Mesenchymal stem cell (in vitro differentiated cells and primary cell): ENCODE measurements at regions not wholly inside any gene's neighbourhood (a gene's known extent, or its start where the extent isn't known, plus 50 kb on each side); places are given as distances from the start of the nearest gene placed in this dataset.

Experiments used
- DNase-seq: peaks from one replicate; pipeline ENCODE4 v3.0.0-alpha.2; 2013
- H2AFZ ChIP-seq: one replicate; pipeline ENCODE4 v1.6.1; 2013; ENCODE audit warnings: low read depth, mild to moderate bottlenecking, control low read depth, inconsistent platforms, low read length, moderate library complexity
- H2AK5ac ChIP-seq: 2 replicates; pipeline ENCODE4 v1.6.1; 2013; ENCODE audit warnings: low read length, moderate library complexity, mild to moderate bottlenecking, inconsistent platforms; ENCODE audit not compliant: severe bottlenecking
- H2BK120ac ChIP-seq: one replicate; pipeline ENCODE4 v1.6.1; 2013; ENCODE audit warnings: low read depth, mild to moderate bottlenecking, inconsistent platforms, low read length, moderate library complexity
- H2BK12ac ChIP-seq, 2 experiments: one replicate each; pipeline ENCODE4 v1.6.1; 2013; ENCODE audit warnings: inconsistent platforms in 2 of 2, low read length in 2 of 2, mild to moderate bottlenecking in 2 of 2, moderate library complexity in 2 of 2, control low read depth in 1 of 2
- H2BK15ac ChIP-seq: one replicate; pipeline ENCODE4 v1.6.1; 2013; ENCODE audit warnings: mild to moderate bottlenecking, low read depth, inconsistent platforms; ENCODE audit not compliant: poor library complexity, severe bottlenecking
- H2BK5ac ChIP-seq: 2 replicates; pipeline ENCODE4 v1.6.1; 2013; ENCODE audit warnings: low read depth, mild to moderate bottlenecking, low read length, control low read depth, inconsistent platforms; ENCODE audit not compliant: poor library complexity, severe bottlenecking
- H3K14ac ChIP-seq, 2 experiments: one replicate each; pipeline ENCODE4 v1.6.1; 2013; ENCODE audit warnings: inconsistent platforms in 2 of 2, low read length in 2 of 2, control low read depth in 1 of 2, mild to moderate bottlenecking in 1 of 2, moderate library complexity in 1 of 2
- H3K18ac ChIP-seq, 2 experiments: one replicate each; pipeline ENCODE4 v1.6.1; 2013; ENCODE audit warnings: inconsistent platforms in 2 of 2, low read length in 2 of 2, control low read depth in 1 of 2, low read depth in 1 of 2, mild to moderate bottlenecking in 1 of 2
- H3K23ac ChIP-seq, 2 experiments: one replicate each; pipeline ENCODE4 v1.6.1; 2013; ENCODE audit warnings: inconsistent platforms in 2 of 2, low read length in 2 of 2, mild to moderate bottlenecking in 2 of 2, moderate library complexity in 2 of 2, control low read depth in 1 of 2
- H3K27ac ChIP-seq: 2 replicates; pipeline ENCODE4 v1.5.1; 2013; ENCODE audit warnings: mild to moderate bottlenecking, moderate library complexity, low read length, control low read depth, inconsistent platforms; ENCODE audit not compliant: poor library complexity, severe bottlenecking
- H3K27me3 ChIP-seq, 2 experiments: 2 replicates each; pipeline versions ENCODE4 v1.6.1 to v1.7.0; 2013; ENCODE audit warnings: low read length in 2 of 2, mild to moderate bottlenecking in 2 of 2, moderate library complexity in 2 of 2, control low read depth in 1 of 2, inconsistent platforms in 1 of 2; ENCODE audit not compliant: control insufficient read depth in 1 of 2, insufficient read depth in 1 of 2
- H3K36me3 ChIP-seq, 2 experiments: 2 replicates each; pipeline versions ENCODE4 v1.6.1 to v1.7.0; 2013; ENCODE audit warnings: low read length in 2 of 2, control low read depth in 1 of 2, inconsistent platforms in 1 of 2, low read depth in 1 of 2, mild to moderate bottlenecking in 1 of 2; ENCODE audit not compliant: insufficient read depth in 2 of 2, control insufficient read depth in 1 of 2
- H3K4ac ChIP-seq, 2 experiments: one replicate each; pipeline ENCODE4 v1.6.1; 2013; ENCODE audit warnings: inconsistent platforms in 2 of 2, low read length in 2 of 2, mild to moderate bottlenecking in 2 of 2, moderate library complexity in 2 of 2, control low read depth in 1 of 2, low read depth in 1 of 2
- H3K4me1 ChIP-seq: 2 replicates; pipeline ENCODE4 v1.6.1; 2013; ENCODE audit warnings: low read depth, low read length, control low read depth; ENCODE audit not compliant: control insufficient read depth, insufficient read depth
- H3K4me2 ChIP-seq: 2 replicates; pipeline ENCODE4 v1.6.1; 2013; ENCODE audit warnings: low read length, mild to moderate bottlenecking, inconsistent platforms; ENCODE audit not compliant: poor library complexity, severe bottlenecking
- H3K4me3 ChIP-seq, 2 experiments: 2 replicates each; pipeline versions ENCODE4 v1.5.1 to v1.7.0; 2013; ENCODE audit warnings: low read length in 2 of 2, mild to moderate bottlenecking in 2 of 2, control low read depth in 1 of 2, low read depth in 1 of 2; ENCODE audit not compliant: insufficient read depth in 1 of 2
- H3K79me1 ChIP-seq: replicated peaks from 2 replicates; pipeline ENCODE4 v1.6.1; 2013; ENCODE audit warnings: mild to moderate bottlenecking, control low read depth, low read length, inconsistent platforms; ENCODE audit not compliant: poor library complexity, severe bottlenecking
- H3K9ac ChIP-seq: 2 replicates; pipeline ENCODE4 v1.7.0; 2013; ENCODE audit warnings: mild to moderate bottlenecking, low read length, moderate library complexity
- H3K9me3 ChIP-seq: 2 replicates; pipeline ENCODE4 v1.7.0; 2013; ENCODE audit warnings: mild to moderate bottlenecking, low read length; ENCODE audit not compliant: control insufficient read depth
- H4K8ac ChIP-seq: one replicate; pipeline ENCODE4 v1.6.1; 2013; ENCODE audit warnings: inconsistent platforms, mild to moderate bottlenecking, low read length, moderate library complexity
- H4K91ac ChIP-seq: one replicate; pipeline ENCODE4 v1.6.1; 2013; ENCODE audit warnings: mild to moderate bottlenecking, low read length, inconsistent platforms
- WGBS: methylation state at CpG from one replicate; pipeline ENCODE4 v1.1.7; 2013; ENCODE audit warnings: mixed read lengths; 5-methylcytosine and 5-hydroxymethylcytosine counted together

DNA sequence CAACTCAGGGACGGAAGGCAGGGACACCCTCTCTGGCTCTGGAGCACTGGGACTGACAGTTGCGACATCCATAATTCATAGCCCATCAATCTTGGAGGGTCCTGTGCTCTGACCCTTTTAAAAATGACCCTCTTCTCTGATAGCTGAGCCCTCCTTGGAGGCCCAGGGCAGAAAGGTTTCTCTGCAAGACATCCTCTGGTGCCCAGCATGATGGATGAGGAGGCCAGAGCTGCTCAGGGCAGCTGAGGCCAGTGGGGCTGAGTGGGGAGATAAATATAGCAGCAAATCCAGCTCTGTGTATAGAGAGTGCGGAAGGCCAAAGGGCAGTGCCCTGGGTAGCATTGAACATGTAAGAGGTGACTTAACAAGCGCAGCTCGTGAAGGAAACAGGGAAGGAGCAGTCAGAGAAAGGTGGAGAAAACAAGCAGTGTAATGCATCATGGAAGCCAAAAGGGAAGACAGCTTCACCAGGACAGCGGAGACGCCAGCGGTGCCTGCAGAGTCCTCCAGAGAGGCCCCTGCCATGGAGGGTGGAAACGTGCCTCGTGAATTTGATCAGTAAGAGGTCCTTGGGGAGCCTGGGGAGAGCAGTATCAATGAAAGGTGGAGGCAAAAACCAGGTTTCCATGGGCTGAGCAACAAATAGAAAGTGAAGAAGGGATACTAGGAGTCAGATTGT lies 50.4 kb upstream of the FMOD start:
- H2BK15ac ChIP-seq: no peak overlapping the region
- H3K18ac ChIP-seq: peak overlapping the region in 1 of 2 experiments; percentile 18
- peak overlapping the region; percentile 60 to 91 for H3K4ac ChIP-seq
- no peak overlapping the region for H2AFZ ChIP-seq
- WGBS: 52% methylated on average over 10 of the region's 10 CpGs
- no peak overlapping the region for H3K4me2 ChIP-seq
- H4K91ac ChIP-seq: peak overlapping the region; percentile 14
- peaks cover 0 to 27% of the 10 kb centered on the region in 2 experiments for H3K27me3 ChIP-seq
- peak overlapping the region in 1 of 2 experiments; percentile 65 for H2BK12ac ChIP-seq
- no peak overlapping the region for H3K23ac ChIP-seq
- no peak overlapping the region for H3K27ac ChIP-seq
- no peaks in the 10 kb centered on the region for H3K9me3 ChIP-seq
- peak overlapping the region; percentile 52 for H4K8ac ChIP-seq
- H3K9ac ChIP-seq: peak overlapping the region; percentile 75
- no peak overlapping the region for H3K4me3 ChIP-seq
- DNase-seq: peak; percentile 24
- no peak overlapping the region for H2BK120ac ChIP-seq
- H3K36me3 ChIP-seq: no peaks in the 10 kb centered on the region
- H2AK5ac ChIP-seq: no peak overlapping the region
- no peak overlapping the region for H2BK5ac ChIP-seq
- H3K14ac ChIP-seq: no peak overlapping the region
- no peaks in the 10 kb centered on the region for H3K4me1 ChIP-seq
- H3K79me1 ChIP-seq: no peaks in the 10 kb centered on the region

DNA sequence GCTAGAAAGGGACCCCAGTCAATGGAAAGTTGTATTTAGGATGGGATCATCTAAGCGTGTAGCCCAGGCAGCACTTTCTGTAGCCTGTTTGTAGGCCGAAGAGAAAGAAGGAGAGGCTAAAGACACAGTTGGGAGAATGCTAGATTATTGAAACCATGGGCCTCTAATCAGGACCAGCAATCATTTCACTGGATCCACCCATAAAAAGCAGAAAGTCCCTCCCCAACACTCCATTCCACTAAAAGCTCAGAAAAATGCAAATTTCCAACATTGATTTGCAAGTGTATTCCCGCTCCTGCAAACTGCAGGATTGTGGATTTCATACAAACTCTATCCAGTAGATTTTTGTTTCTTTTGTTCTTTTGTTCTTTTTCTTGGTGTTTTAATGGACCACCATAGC lies 51.2 kb upstream of the FMOD start:
- Histone ChIP-seq H3K79me1 (no peaks in the 10 kb centered on the region), H2AFZ (no peak overlapping the region), H3K23ac (no peak overlapping the region), H4K8ac (peak overlapping the region; percentile 59), H2BK120ac (no peak overlapping the region), H3K4ac (peak overlapping the region in 1 of 2 experiments; percentile 29), H3K18ac (peak overlapping the region; percentile 1 to 6), H3K9ac (peak overlapping the region; percentile 75), H3K4me1 (no peaks in the 10 kb centered on the region), H2AK5ac (no peak overlapping the region), H3K36me3 (no peaks in the 10 kb centered on the region), H4K91ac (no peak overlapping the region), H3K4me2 (no peak overlapping the region), H3K27me3 (peaks cover 0 to 30% of the 10 kb centered on the region in 2 experiments), H2BK15ac (no peak overlapping the region), H2BK5ac (no peak overlapping the region), H3K14ac (peak overlapping the region in 1 of 2 experiments; percentile 56), H3K9me3 (no peaks in the 10 kb centered on the region), H3K27ac (no peak overlapping the region), H3K4me3 (no peak overlapping the region), H2BK12ac (peak overlapping the region in 1 of 2 experiments; percentile 92)
- no peak for DNase-seq
- 95% methylated on average over 3 of the region's 3 CpGs for WGBS

- peak overlapping the region; percentile 6 for H4K91ac ChIP-seq
- H3K14ac ChIP-seq: peak overlapping the region in 1 of 2 experiments; percentile 75
- H3K79me1 ChIP-seq: no peaks in the 10 kb centered on the region
- no peak overlapping the region for H2BK15ac ChIP-seq
- H3K27me3 ChIP-seq: peaks cover 0 to 27% of the 10 kb centered on the region in 2 experiments
- WGBS: 31% methylated on average over 3 of the region's 6 CpGs
- H3K4me2 ChIP-seq: no peak overlapping the region
- H3K9me3 ChIP-seq: no peaks in the 10 kb centered on the region
- H3K4me3 ChIP-seq: no peak overlapping the region
- H3K4me1 ChIP-seq: no peaks in the 10 kb centered on the region
- no peaks in the 10 kb centered on the region for H3K36me3 ChIP-seq
- no peak overlapping the region for H2BK5ac ChIP-seq
- H3K9ac ChIP-seq: peak overlapping the region; percentile 75
- DNase-seq: peak; percentile 95
- no peak overlapping the region for H2BK120ac ChIP-seq
- H3K4ac ChIP-seq: peak overlapping the region in 1 of 2 experiments; percentile 76
- H4K8ac ChIP-seq: peak overlapping the region; percentile 16
- no peak overlapping the region for H2AFZ ChIP-seq
- peak overlapping the region; percentile 81 to 92 for H3K18ac ChIP-seq
- H2AK5ac ChIP-seq: no peak overlapping the region
- H2BK12ac ChIP-seq: peak overlapping the region in 1 of 2 experiments; percentile 91
- no peak overlapping the region for H3K27ac ChIP-seq
- no peak overlapping the region for H3K23ac ChIP-seq
These were observed 51.9 kb upstream of the FMOD start for GRCh38 chr1:203402629-203403337.

GRCh38 chr1:203403586-203403985 lies 52.7 kb upstream of the FMOD start:
- Histone ChIP-seq H4K91ac (peak overlapping the region; percentile 72), H2BK5ac (no peak overlapping the region), H3K4ac (peak overlapping the region; percentile 25 to 74), H2BK15ac (peak overlapping the region; percentile 19), H3K27ac (no peak overlapping the region), H4K8ac (no peak overlapping the region), H3K4me2 (no peak overlapping the region), H3K23ac (no peak overlapping the region), H2BK12ac (peak overlapping the region; percentile 29 to 76), H3K36me3 (no peaks in the 10 kb centered on the region), H3K4me1 (no peaks in the 10 kb centered on the region), H2AFZ (no peak overlapping the region), H3K18ac (peak overlapping the region; percentile 65 to 75), H2AK5ac (no peak overlapping the region), H3K4me3 (no peak overlapping the region), H3K9ac (peak overlapping the region; percentile 75), H3K79me1 (no peaks in the 10 kb centered on the region), H2BK120ac (peak overlapping the region; percentile 52), H3K14ac (no peak overlapping the region), H3K27me3 (peaks cover 0 to 27% of the 10 kb centered on the region in 2 experiments), H3K9me3 (no peaks in the 10 kb centered on the region)
- DNase-seq: no peak
- WGBS: 69% methylated on average over 5 of the region's 5 CpGs
